Ishikawa (cell line): ENCODE measurements at regions not wholly inside any gene's neighbourhood (a gene's known extent, or its start where the extent isn't known, plus 50 kb on each side); places are given as distances from the start of the nearest gene placed in this dataset.

Experiments used
- CEBPB ChIP-seq: IDR thresholded peaks from 2 replicates; pipeline ENCODE4 v1.6.1; 2012
- CREB1 ChIP-seq: IDR thresholded peaks from 2 replicates; pipeline ENCODE4 v1.6.1; 2012; ENCODE audit warnings: low read depth
- EP300 ChIP-seq: IDR thresholded peaks from 2 replicates; pipeline ENCODE4 v1.6.1; 2012; ENCODE audit warnings: borderline replicate concordance
- FOXM1 ChIP-seq: IDR thresholded peaks from 2 replicates; pipeline ENCODE4 v1.6.1; 2012; ENCODE audit warnings: low read depth, borderline replicate concordance
- RAD21 ChIP-seq: IDR thresholded peaks from 2 replicates; pipeline ENCODE4 v1.6.1; 2012; ENCODE audit warnings: low read depth
- TAF1 ChIP-seq: IDR thresholded peaks from 2 replicates; pipeline ENCODE4 v1.6.1; 2012; ENCODE audit warnings: low read depth, mild to moderate bottlenecking
- TCF12 ChIP-seq: IDR thresholded peaks from 2 replicates; pipeline ENCODE4 v1.6.1; 2012; ENCODE audit warnings: low read depth
- TEAD4 ChIP-seq: IDR thresholded peaks from 2 replicates; pipeline ENCODE4 v1.6.1; 2012
- USF1 ChIP-seq: IDR thresholded peaks from 2 replicates; pipeline ENCODE4 v1.6.1; 2012
- YY1 ChIP-seq: IDR thresholded peaks from 2 replicates; pipeline ENCODE4 v1.6.1; 2012; ENCODE audit warnings: low read depth
- ZBTB7A ChIP-seq: IDR thresholded peaks from 2 replicates; pipeline ENCODE4 v1.6.1; 2012; ENCODE audit warnings: low read depth

- TF ChIP-seq CREB1 (no peak), TAF1 (no peak), TCF12 (no peak), RAD21 (no peak), ZBTB7A (no peak), EP300 (no peak), TEAD4 (no peak), FOXM1 (no peak), CEBPB (no peak), YY1 (no peak), USF1 (no peak)
These were observed 321.5 kb upstream of the ZNF32 start for GRCh38 chr10:43970018-43970698.
